ENCODE measurements at regions not wholly inside any gene's neighbourhood (a gene's known extent, or its start where the extent isn't known, plus 50 kb on each side); places are given as distances from the start of the nearest gene placed in this dataset.

- H3K36me3 ChIP-seq (ENCODE audit: control insufficient read depth, insufficient read depth, low read length): no peaks in the 10 kb centered on the region
- 84 to 92% methylated on average over 10 to 31 of the region's 32 CpGs for WGBS, 2 experiments (ENCODE audit: insufficient coverage in 1 of 2, insufficient read length in 1 of 2)
- Mint-ChIP-seq H3K27ac (no peak overlapping the region), H3K36me3 (ENCODE audit: low read depth) (no peaks in the 10 kb centered on the region), H3K27me3 (ENCODE audit: insufficient read depth) (peaks cover 2% of the 10 kb centered on the region), H3K9me3 (no peaks in the 10 kb centered on the region), H3K4me1 (peaks cover 7% of the 10 kb centered on the region), H3K4me3 (no peak overlapping the region)
- H3K4me3 ChIP-seq (ENCODE audit: low read length): no peak overlapping the region
- H3K9me3 ChIP-seq (ENCODE audit: control insufficient read depth, low read length): no peaks in the 10 kb centered on the region
- peaks cover 3% of the 10 kb centered on the region for H3K4me1 ChIP-seq (ENCODE audit: control insufficient read depth, insufficient read depth, low read length)
- peaks cover 40% of the 10 kb centered on the region for H3K27me3 ChIP-seq (ENCODE audit: control insufficient read depth, insufficient read depth, low read length, poor library complexity, severe bottlenecking)
- TF ChIP-seq CTCF (conservative IDR thresholded peaks at IDR 0.05): no peak
- DNase-seq: peak; percentile 48
- H3K27ac ChIP-seq (ENCODE audit: low read depth, low read length): no peak overlapping the region
- H3K9ac ChIP-seq (ENCODE audit: extremely low read depth, low read length, poor library complexity, severe bottlenecking): no peak overlapping the region
These were observed 156.9 kb downstream of the USP12 start for GRCh38 chr13:27014406-27015359.

GRCh38 chr13:27012482-27013197, 159.0 kb downstream of the USP12 start:
- 87 to 100% methylated on average over 2 to 4 of the region's 7 CpGs for WGBS, 2 experiments (ENCODE audit: insufficient coverage in 1 of 2, insufficient read length in 1 of 2)
- Mint-ChIP-seq H3K9me3 (no peaks in the 10 kb centered on the region), H3K4me1 (peaks cover 2% of the 10 kb centered on the region), H3K27ac (no peak overlapping the region), H3K4me3 (no peak overlapping the region), H3K27me3 (ENCODE audit: insufficient read depth) (peaks cover 7% of the 10 kb centered on the region), H3K36me3 (ENCODE audit: low read depth) (no peaks in the 10 kb centered on the region)
- peaks cover 58% of the 10 kb centered on the region for H3K27me3 ChIP-seq (ENCODE audit: control insufficient read depth, insufficient read depth, low read length, poor library complexity, severe bottlenecking)
- no peak overlapping the region for H3K27ac ChIP-seq (ENCODE audit: low read depth, low read length)
- peak; percentile 16 for DNase-seq
- TF ChIP-seq CTCF (conservative IDR thresholded peaks at IDR 0.05): no peak
- no peaks in the 10 kb centered on the region for H3K36me3 ChIP-seq (ENCODE audit: control insufficient read depth, insufficient read depth, low read length)
- H3K9ac ChIP-seq (ENCODE audit: extremely low read depth, low read length, poor library complexity, severe bottlenecking): no peak overlapping the region
- H3K4me1 ChIP-seq (ENCODE audit: control insufficient read depth, insufficient read depth, low read length): peaks cover 3% of the 10 kb centered on the region
- H3K4me3 ChIP-seq (ENCODE audit: low read length): no peak overlapping the region
- H3K9me3 ChIP-seq (ENCODE audit: control insufficient read depth, low read length): no peaks in the 10 kb centered on the region

GRCh38 chr13:27011661-27012060, 159.9 kb downstream of the USP12 start:
- H3K36me3 ChIP-seq (ENCODE audit: control insufficient read depth, insufficient read depth, low read length): no peaks in the 10 kb centered on the region
- H3K9ac ChIP-seq (ENCODE audit: extremely low read depth, low read length, poor library complexity, severe bottlenecking): no peak overlapping the region
- H3K27me3 ChIP-seq (ENCODE audit: control insufficient read depth, insufficient read depth, low read length, poor library complexity, severe bottlenecking): peaks cover 68% of the 10 kb centered on the region
- WGBS, 2 experiments (ENCODE audit: insufficient coverage in 1 of 2, insufficient read length in 1 of 2): 91 to 94% methylated on average over 4 to 5 of the region's 5 CpGs
- H3K4me3 ChIP-seq (ENCODE audit: low read length): no peak overlapping the region
- H3K36me3 Mint-ChIP-seq (ENCODE audit: low read depth): no peaks in the 10 kb centered on the region
- H3K9me3 ChIP-seq (ENCODE audit: control insufficient read depth, low read length): no peaks in the 10 kb centered on the region
- peaks cover 17% of the 10 kb centered on the region for H3K27me3 Mint-ChIP-seq (ENCODE audit: insufficient read depth)
- no peaks in the 10 kb centered on the region for H3K9me3 Mint-ChIP-seq
- no peak overlapping the region for H3K4me3 Mint-ChIP-seq
- no peak for TF ChIP-seq CTCF (conservative IDR thresholded peaks at IDR 0.05)
- H3K27ac Mint-ChIP-seq: no peak overlapping the region
- peaks cover 3% of the 10 kb centered on the region for H3K4me1 ChIP-seq (ENCODE audit: control insufficient read depth, insufficient read depth, low read length)
- no peak overlapping the region for H3K27ac ChIP-seq (ENCODE audit: low read depth, low read length)
- peak; percentile 34 for DNase-seq
- H3K4me1 Mint-ChIP-seq: peaks cover 9% of the 10 kb centered on the region
